NCI-H446 treated with DMSO at 0.1 percent for 48 hours (cell line): ENCODE measurements at regions not wholly inside any gene's neighbourhood (a gene's known extent, or its start where the extent isn't known, plus 50 kb on each side); places are given as distances from the start of the nearest gene placed in this dataset.
A peak's percentile ranks its signal among the peaks of the same experiment; 100 is the strongest.

Source experiments
- DNase-seq: peaks from one replicate; lab custom pipeline; 2025; lab: John Stamatoyannopoulos, UW

DNA sequence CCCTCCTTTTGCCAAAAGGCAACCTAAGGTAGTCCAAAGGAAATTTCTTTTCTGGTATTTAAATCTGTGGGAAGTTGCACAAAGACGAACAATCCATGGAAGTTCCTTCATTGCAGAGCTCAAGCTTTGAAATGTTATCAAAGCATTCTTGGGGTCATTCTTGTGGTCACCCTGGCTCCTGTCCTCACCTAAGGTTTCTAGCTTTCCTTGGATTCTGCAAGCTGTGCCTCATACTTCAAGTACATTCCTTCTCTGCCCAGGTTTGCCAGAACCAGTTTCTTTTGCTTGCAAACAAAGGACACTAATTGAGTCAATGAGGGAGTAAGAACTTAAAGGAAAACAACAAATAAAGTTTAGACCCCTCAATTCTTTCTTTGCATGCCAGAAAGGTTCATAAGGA lies 329.8 kb upstream of the PDZRN3 start:
- DNase-seq: no peak

DNA sequence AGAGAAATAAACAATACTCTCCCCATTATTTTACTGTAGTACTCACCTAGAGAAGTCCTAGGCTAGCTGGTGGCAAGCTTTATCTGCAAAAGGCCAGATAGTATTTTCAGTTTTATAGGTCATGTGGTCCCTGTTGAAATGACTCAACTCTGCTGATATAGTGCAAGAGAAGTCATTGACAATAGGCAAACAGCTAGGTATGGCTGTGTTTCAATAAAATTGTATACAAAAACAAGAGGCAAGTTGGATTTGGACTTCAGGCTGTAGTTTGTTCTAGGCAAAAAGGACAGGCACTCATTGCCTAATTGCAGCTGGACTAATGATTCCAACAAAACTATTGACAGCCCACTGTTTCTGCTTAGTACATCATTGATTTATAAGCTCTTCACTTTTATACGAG lies 328.0 kb upstream of the PDZRN3 start:
- no peak for DNase-seq

- DNase-seq: no peak
Measured at GRCh38 chr3:73950865-73951558, 326.3 kb upstream of the PDZRN3 start.

DNA sequence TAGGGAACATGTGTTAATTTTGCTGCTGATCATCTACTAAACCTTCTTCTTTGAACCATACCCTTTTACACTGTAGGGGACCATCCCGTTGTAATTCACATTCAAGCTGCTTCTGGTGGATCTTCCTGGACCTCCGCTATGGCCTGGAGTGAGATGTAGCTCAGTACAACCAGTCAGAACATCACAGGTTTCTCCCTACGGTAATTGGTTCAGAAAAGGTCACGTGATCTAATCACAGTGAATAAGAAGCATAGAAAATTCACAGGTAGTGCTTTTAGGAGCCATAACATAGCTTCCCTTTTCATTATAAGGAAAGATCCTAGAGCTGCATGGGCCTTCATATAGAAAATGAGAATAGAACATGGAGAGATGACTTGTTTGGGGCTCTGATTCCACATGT lies 320.8 kb upstream of the PDZRN3 start:
- no peak for DNase-seq

- no peak for DNase-seq
Measured at GRCh38 chr3:73939985-73940384, 315.2 kb upstream of the PDZRN3 start.

- no peak for DNase-seq
Measured at GRCh38 chr3:73933585-73933984, 308.8 kb upstream of the PDZRN3 start.

- no peak for DNase-seq
Measured at GRCh38 chr3:73927203-73927570, 302.4 kb upstream of the PDZRN3 start.

DNA sequence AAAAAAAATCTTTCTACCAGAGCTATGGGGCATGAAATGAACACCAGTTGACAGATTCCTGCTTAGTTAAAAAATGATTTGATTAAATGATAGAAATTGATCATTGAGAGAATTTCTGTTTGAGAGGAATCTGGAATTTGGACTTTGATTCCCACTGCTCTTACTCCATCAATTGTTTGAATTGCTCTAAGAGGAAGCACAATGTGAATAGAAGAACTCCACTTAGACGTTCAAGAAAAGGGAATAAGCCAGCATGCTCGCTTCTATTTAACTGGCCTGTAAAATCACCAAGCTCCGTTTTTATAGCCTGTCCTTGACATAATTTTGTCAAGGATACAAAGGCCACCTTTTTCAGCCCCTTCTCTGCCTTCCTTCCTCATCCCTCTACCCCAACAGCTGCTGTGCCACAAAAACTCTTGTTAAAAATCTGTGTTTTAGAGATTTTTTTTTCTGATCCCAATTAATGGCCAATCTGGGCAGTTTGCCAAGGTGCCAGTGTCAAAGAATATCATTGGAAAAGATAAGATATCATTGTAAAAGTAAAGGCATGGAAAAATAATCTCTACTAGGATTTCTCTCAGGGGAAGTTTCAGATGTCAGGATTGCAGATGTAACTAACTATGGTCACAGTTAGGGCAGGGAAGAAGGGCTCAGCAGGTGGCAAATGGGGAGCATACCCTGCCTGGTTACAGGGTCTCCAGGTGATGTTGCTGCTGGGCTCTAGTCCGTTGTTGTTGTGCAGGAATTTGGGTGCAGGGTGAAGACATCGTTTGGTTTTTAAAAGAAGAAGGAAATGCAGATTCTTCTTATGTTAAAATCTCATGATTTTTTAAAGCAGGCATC lies 301.8 kb upstream of the PDZRN3 start:
- no peak for DNase-seq

- no peak for DNase-seq
Measured at GRCh38 chr3:73925011-73925410, 300.3 kb upstream of the PDZRN3 start.

DNA sequence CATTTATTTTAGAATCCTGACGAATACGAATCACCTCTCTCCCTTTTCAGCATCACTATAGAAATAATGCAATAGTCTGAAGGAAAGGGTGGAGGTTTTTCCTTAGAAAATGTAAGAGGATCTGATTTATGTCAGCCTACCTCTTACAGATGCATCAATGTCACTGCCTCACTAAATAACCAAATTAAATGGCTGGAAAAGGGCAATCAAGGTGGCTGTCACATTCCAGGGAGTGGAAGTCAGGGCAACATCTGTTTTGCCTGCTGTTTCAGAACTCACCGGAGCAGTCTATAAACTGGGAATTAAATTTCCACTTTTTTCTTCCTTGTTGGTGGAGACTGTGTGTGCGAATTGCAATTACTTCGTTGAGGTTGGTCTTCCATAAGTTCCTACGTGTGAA lies 299.3 kb upstream of the PDZRN3 start:
- DNase-seq: no peak

DNA sequence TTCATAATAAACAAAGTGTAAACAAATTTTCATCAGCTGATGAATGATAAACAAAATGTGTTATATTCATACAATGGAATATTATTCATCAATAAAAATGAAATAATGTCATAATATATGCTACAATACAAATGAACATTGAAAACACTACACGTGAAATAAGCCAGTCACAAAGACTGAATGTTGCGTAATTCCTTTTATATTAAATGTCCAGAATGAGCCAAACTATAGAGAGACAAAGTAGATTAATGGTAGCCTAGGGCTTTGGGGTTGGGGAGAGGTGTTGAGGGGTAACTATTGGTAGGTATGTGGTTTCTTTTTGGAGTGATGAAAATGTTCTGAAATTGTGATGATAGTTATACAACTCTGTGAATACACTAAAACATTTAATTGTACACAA lies 292.9 kb upstream of the PDZRN3 start:
- DNase-seq: no peak

- DNase-seq: no peak
Measured at GRCh38 chr3:73915886-73916285, 291.1 kb upstream of the PDZRN3 start.

GRCh38 chr3:73908218-73908617 lies 283.5 kb upstream of the PDZRN3 start:
- DNase-seq: no peak

DNA sequence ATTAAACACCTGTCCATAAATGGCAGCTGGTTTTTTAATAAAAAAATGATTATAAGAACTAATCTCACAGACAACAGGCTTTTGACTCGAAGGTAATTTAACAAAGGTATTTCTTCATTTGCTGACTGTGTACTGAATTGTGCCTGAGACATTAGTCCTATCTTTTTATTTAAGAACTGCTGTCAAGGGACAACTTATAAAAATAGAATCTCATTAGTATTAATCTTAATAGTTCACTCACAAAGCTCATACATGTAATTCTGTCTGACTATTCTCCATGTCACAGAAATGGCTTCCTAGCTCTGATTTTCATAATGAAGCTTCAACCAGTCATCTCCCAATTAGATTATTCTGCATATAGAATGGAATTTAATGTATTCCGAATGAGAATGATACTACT lies 276.9 kb upstream of the PDZRN3 start:
- no peak for DNase-seq

DNA sequence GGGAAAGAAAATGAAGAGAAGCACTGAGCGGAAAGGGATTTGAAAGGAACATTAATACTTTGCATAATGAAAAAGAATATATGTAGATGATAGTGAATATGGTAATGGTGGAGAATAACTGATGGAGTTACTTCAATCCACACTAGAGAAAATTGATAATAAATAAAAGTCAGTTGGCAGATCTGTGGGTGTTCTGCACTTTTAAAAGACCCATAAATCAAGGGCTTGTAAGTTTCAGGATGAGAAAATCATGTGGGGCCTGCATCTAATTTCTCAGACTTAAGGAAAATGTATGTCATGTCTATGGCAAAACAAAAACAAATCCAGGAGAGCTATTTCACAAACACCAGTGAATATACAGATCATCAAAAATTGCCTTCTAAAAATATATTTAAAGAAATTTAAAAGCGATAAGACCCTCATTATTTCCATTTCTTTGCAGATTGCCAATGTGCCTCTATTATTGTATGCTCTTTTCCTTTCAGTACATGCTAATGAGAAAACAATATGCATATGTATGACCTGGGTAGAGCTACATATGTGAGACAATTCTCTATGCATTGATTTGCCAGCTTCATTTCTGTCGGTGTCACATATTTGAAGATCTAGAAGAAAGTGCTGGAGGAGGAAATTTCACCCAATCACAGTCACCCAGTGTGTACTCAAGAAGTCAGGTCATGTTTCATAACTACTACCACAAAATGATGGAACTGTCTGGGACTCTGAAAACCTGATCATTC lies 269.9 kb upstream of the PDZRN3 start:
- no peak for DNase-seq

DNA sequence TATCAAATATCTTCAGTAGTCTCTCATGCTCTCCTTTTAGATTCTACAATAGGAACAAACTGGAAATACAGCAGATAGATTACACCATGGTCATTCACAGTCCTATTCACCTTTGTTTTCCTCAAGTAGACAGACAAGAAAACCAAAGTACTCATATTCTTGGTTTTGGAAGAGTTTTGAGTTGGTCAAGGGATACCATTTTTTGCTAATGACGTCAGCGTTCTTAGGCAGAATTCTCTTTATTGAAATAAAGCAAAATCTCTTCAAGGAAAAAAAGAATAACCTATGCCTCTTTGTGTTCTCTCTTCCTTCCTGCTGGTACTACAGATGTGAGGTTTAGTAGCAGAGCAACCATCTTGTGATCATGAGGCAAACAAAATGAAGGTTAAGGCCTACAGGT lies 268.3 kb upstream of the PDZRN3 start:
- DNase-seq: no peak

DNA sequence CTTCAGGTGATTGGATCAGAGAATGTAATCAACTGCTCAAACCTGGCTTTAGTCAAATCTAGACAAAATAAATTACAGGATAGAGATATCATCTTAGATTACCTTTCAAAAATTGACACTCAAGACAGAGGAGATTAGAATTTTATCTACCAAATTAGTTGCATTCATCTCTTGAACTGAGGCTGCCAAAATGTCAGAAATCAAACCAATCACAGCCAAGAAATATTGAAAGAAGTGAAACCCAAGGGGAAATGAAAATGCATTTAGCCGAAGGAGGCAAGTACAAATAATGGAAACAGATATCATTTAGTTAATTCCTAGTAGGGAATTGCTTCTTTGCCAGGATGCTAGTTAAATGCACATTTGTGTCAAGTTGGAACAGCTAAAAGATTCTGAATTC lies 261.1 kb upstream of the PDZRN3 start:
- peak; percentile 17 for DNase-seq

GRCh38 chr3:73884361-73884760 lies 259.6 kb upstream of the PDZRN3 start:
- no peak for DNase-seq

GRCh38 chr3:73883497-73883896 lies 258.8 kb upstream of the PDZRN3 start:
- no peak for DNase-seq

DNA sequence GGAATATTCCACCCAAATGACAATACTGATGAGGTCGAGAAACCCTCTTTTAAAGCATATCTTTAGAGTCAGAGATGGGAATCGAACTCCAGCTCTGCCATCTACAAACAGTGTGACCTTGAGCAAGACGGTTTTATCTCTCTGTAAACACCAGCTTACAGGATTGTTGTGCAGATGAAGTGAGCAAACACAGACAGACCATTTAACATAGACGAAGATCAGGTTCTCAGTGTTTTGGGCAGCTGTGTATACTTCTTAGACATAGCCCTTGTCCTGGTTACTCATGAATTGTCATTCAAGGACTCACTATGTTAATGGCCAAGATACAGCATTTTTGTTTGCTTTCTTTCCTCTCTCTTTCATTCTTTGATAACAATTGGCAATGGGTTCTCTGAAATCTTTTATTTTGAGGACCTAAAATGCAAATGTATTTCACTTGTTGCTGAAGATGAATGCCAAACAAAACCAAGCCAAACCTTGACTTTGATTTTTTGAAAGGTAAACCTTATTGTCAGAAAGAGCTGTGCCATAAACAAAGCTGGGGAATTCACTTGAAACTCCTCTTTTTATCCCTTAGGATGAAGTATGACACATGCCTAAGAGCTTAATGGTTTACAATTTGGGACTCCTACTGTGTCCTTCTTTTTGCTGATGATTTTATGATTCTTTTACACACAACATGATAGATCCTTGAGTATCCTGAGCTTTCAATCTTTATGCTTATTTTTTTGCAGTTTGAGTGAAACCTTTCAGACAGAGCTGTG lies 250.0 kb upstream of the PDZRN3 start:
- DNase-seq: no peak

DNA sequence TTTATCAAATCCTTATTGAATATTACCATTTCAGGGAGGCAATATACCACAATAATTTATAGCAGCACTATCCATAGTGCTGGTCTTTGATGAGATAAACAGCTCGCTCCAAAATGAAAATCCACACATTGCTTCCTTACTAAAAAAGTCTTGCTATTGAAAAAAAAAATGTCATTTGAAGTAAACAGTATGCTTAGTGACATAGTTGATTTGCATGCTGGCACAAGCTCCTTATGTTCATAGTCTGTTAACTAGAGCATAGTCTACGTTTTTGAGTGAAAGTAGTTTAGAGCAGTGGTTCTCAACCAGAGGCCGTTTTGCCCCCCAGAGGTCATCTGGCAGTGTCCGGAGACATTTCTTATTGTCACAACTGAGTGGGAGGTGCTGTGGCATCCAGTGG lies 249.4 kb upstream of the PDZRN3 start:
- no peak for DNase-seq

DNA sequence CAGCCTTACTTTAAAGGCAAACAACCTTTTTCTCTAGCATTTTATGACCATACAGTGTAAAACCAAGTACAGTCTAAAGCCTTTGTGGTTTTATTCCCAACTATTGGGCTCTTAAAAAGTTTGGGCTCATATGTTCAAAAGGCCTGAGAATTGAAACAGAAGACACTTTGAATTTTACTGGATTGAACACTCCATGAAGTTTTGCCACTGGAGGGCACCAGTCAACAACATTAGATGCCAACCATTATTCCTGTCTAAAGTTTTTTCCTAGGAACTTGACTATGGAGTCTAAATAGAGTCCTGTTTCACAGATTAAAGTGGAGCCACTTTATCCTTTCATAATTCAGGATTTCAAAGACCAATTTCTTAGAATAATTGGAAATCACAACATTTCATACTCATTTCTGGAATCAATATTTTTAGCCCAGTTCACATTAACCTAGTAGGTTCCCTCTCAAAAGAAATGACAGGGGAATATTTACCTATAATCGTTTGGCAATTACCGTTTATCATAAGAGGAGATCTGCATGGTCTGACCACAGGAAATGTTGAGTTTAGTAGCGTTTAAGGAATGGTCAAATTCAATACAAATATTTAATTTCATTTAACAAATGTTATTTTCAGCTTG lies 244.1 kb upstream of the PDZRN3 start:
- no peak for DNase-seq
